Fibroblast of lung (primary cell): ENCODE measurements at regions not wholly inside any gene's neighbourhood (a gene's known extent, or its start where the extent isn't known, plus 50 kb on each side); places are given as distances from the start of the nearest gene placed in this dataset.
"Not testable (repeated sequence)": the region's sequence is repeated elsewhere in the genome, so short reads cannot be mapped to it uniquely, and the experiment has no call there.

Experiments
- DNase-seq, 2 donors: peaks; one replicate each; pipeline versions ENCODE4 v3.0.0 to v3.0.0-alpha.2; 2010; ENCODE audit warnings: low read depth in 2 of 2
- H2AFZ ChIP-seq: 2 replicates; pipeline ENCODE4 v1.5.1; 2012; ENCODE audit warnings: low read length, control low read depth, inconsistent platforms
- H3K27ac ChIP-seq: 2 replicates; pipeline ENCODE4 v1.5.1; 2011; ENCODE audit warnings: low read length, control low read depth; ENCODE audit not compliant: insufficient read depth
- H3K27me3 ChIP-seq: 2 replicates; pipeline ENCODE4 v1.5.1; 2011; ENCODE audit warnings: mild to moderate bottlenecking, low read length; ENCODE audit not compliant: control insufficient read depth, insufficient read depth
- H3K36me3 ChIP-seq: 2 replicates; pipeline ENCODE4 v1.5.1; 2011; ENCODE audit warnings: low read length; ENCODE audit not compliant: control insufficient read depth, insufficient read depth
- H3K4me1 ChIP-seq: 2 replicates; pipeline ENCODE4 v1.5.1; 2011; ENCODE audit warnings: low read length; ENCODE audit not compliant: control insufficient read depth, insufficient read depth; ENCODE audit errors: extremely low read depth
- H3K4me2 ChIP-seq: 2 replicates; pipeline ENCODE4 v1.5.1; 2011; ENCODE audit warnings: low read length, control low read depth; ENCODE audit not compliant: insufficient read depth; ENCODE audit errors: extremely low read depth
- H3K4me3 ChIP-seq, 4 experiments: fragments of 200-600 bp in 1 of 4; sonication (generic) in 1 of 4; replicated peaks in 1 of 4; 2 replicates each; pipeline ENCODE4 v1.5.1; 2011 to 2016; ENCODE audit warnings: low read length in 4 of 4, low read depth in 3 of 4, mild to moderate bottlenecking in 3 of 4, control low read depth in 2 of 4, inconsistent platforms in 1 of 4, mixed read lengths in 1 of 4; ENCODE audit not compliant: insufficient read depth in 1 of 4; ENCODE audit errors: control extremely low read depth in 1 of 4
- H3K79me2 ChIP-seq: 2 replicates; pipeline ENCODE4 v1.5.1; 2012; ENCODE audit warnings: mild to moderate bottlenecking, low read length, inconsistent platforms; ENCODE audit not compliant: control insufficient read depth, insufficient read depth
- H3K9ac ChIP-seq: 2 replicates; pipeline ENCODE4 v1.5.1; 2011; ENCODE audit warnings: mild to moderate bottlenecking, low read length, control low read depth; ENCODE audit not compliant: insufficient read depth
- H3K9me3 ChIP-seq: 2 replicates; pipeline ENCODE4 v1.5.1; 2012; ENCODE audit warnings: low read depth, low read length; ENCODE audit not compliant: control insufficient read depth, insufficient read depth
- H4K20me1 ChIP-seq: 2 replicates; pipeline ENCODE4 v1.5.1; 2011; ENCODE audit warnings: low read length; ENCODE audit not compliant: control insufficient read depth, insufficient read depth; ENCODE audit errors: extremely low read depth
- EZH2 ChIP-seq: IDR thresholded peaks from 2 replicates; pipeline ENCODE4 v1.5.1; 2012; ENCODE audit warnings: low read length, control low read depth, mild to moderate bottlenecking; ENCODE audit errors: missing control alignments
- TF ChIP-seq, protein P1 (sequence below), 2 donors: IDR thresholded peaks in 1 of 2; conservative IDR thresholded peaks in 1 of 2; 1 replicate in 1 of 2; 2 replicates in 1 of 2; pipeline ENCODE4 v1.5.1; 2011 to 2012; ENCODE audit warnings: low read length in 2 of 2, control low read depth in 1 of 2, inconsistent platforms in 1 of 2, low read depth in 1 of 2, mild to moderate bottlenecking in 1 of 2

DNA sequence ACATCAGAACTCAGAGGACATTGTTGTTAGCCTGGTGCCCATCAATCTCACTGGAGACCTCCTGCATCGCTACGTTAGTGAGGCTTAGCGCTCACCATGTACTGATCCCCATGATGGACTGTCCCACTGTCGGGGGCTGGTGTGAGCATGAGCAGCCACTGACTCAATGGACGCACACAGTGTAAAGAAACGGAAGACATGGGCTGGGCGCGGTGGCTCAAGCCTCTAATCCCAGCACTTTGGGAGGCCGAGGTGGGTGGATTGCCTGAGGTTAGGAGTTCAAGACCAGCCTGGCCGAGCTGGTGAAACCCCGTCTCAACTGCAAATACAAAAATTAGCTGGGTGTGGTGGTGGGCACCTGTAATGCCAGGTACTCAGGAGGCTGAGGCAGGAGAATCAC, 112.9 kb downstream of the CRYBB2 start:
- TF ChIP-seq, protein P1, sequence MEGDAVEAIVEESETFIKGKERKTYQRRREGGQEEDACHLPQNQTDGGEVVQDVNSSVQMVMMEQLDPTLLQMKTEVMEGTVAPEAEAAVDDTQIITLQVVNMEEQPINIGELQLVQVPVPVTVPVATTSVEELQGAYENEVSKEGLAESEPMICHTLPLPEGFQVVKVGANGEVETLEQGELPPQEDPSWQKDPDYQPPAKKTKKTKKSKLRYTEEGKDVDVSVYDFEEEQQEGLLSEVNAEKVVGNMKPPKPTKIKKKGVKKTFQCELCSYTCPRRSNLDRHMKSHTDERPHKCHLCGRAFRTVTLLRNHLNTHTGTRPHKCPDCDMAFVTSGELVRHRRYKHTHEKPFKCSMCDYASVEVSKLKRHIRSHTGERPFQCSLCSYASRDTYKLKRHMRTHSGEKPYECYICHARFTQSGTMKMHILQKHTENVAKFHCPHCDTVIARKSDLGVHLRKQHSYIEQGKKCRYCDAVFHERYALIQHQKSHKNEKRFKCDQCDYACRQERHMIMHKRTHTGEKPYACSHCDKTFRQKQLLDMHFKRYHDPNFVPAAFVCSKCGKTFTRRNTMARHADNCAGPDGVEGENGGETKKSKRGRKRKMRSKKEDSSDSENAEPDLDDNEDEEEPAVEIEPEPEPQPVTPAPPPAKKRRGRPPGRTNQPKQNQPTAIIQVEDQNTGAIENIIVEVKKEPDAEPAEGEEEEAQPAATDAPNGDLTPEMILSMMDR (conservative IDR thresholded peaks at IDR 0.05 in 1 of 2, IDR thresholded peaks at IDR 0.05 in 1 of 2; ENCODE audit: low read depth in 1 of 2, low read length in 2 of 2), result no peak
- TF ChIP-seq EZH2, result no peak
- no peaks in the 10 kb centered on the region for H3K4me1 ChIP-seq
- no peak for DNase-seq
- no peak overlapping the region for H2AFZ ChIP-seq
- H3K4me3 ChIP-seq, result no peak overlapping the region
- no peaks in the 10 kb centered on the region for H3K79me2 ChIP-seq
- H3K27ac ChIP-seq, result no peak overlapping the region
- no peak overlapping the region for H3K9ac ChIP-seq
- no peaks in the 10 kb centered on the region for H3K9me3 ChIP-seq
- H3K36me3 ChIP-seq, result no peaks in the 10 kb centered on the region
- no peak overlapping the region for H3K4me2 ChIP-seq
- no peaks in the 10 kb centered on the region for H3K27me3 ChIP-seq
- H4K20me1 ChIP-seq, result no peaks in the 10 kb centered on the region

DNA sequence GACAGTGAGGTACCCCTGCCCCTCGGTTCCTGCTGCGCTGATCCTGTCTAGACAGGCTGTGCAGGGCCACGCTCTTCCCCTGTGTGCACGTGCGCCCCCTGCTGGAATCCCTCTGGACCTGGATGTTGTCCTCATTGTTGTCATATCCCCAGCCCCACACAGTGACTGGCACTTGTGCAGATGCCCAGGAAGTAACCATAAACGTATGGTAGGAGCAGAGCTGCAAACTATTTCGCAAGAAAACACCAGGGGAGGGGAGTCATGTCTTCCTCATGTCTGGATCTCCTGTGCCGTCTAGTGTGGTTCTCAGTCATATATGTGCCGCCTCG, 114.7 kb downstream of the CRYBB2 start:
- Histone ChIP-seq H3K9ac (no peak overlapping the region), H3K9me3 (no peaks in the 10 kb centered on the region), H3K4me2 (no peak overlapping the region), H2AFZ (no peak overlapping the region), H3K79me2 (no peaks in the 10 kb centered on the region), H3K4me3 (no peak overlapping the region), H3K36me3 (no peaks in the 10 kb centered on the region), H3K27ac (no peak overlapping the region), H3K4me1 (no peaks in the 10 kb centered on the region), H4K20me1 (no peaks in the 10 kb centered on the region), H3K27me3 (no peaks in the 10 kb centered on the region)
- peak in 1 of 2 donors; percentile 4 for DNase-seq
- TF ChIP-seq, protein P1 (conservative IDR thresholded peaks at IDR 0.05 in 1 of 2, IDR thresholded peaks at IDR 0.05 in 1 of 2; ENCODE audit: low read depth in 1 of 2, low read length in 2 of 2), result peak; percentile 16 to 23
- no peak for TF ChIP-seq EZH2

DNA sequence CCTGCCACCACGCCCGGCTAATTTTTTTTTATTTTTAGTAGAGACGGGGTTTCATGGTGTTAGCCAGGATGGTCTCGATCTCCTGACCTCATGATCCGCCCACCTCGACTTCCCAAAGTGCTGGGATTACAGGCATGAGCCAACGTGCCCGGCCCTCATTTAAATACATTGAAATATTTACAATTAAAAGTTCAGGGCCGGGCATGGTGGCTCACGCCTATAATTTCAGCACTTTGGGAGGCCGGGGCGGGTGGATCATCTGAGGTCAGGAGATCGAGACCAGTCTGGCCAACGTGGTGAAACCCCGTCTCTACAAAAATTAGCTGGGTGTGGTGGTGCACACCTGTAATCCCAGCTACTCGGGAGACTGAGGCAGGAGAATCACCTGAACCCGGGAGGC, 115.2 kb downstream of the CRYBB2 start:
- H3K36me3 ChIP-seq, result not testable (repeated sequence)

DNA sequence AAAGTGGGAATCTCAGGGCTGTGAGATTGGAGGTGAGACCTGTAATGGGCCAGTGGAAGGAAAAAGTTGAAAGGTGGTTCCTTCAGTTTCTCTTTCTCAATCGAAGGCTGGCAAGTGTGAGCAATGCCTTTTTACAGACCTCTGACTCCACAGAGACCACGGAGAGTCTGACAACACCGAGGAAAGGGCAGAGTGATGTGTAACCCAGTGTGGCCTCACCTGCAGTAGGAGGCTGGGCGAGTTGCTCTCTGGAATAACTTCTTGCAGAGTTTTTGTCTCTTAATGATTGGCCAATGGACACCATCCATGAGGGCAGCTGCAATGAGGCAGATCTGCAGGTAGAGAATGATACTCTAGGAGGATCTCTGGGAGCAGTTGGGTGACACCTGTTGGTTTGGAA, 115.8 kb downstream of the CRYBB2 start:
- not testable (repeated sequence) for H3K27ac ChIP-seq, H3K27me3 ChIP-seq, H2AFZ ChIP-seq, H4K20me1 ChIP-seq, H3K9me3 ChIP-seq, H3K36me3 ChIP-seq, H3K4me3 ChIP-seq, H3K79me2 ChIP-seq, H3K4me2 ChIP-seq, DNase-seq, H3K9ac ChIP-seq, H3K4me1 ChIP-seq

More for the DNA sequence above, 115.2 kb downstream of the CRYBB2 start:
- H3K9ac ChIP-seq, H2AFZ ChIP-seq, H3K4me3 ChIP-seq, H3K9me3 ChIP-seq, H3K4me1 ChIP-seq, H4K20me1 ChIP-seq, H3K4me2 ChIP-seq, DNase-seq, H3K79me2 ChIP-seq, H3K27ac ChIP-seq, H3K27me3 ChIP-seq: not testable (repeated sequence)

DNA sequence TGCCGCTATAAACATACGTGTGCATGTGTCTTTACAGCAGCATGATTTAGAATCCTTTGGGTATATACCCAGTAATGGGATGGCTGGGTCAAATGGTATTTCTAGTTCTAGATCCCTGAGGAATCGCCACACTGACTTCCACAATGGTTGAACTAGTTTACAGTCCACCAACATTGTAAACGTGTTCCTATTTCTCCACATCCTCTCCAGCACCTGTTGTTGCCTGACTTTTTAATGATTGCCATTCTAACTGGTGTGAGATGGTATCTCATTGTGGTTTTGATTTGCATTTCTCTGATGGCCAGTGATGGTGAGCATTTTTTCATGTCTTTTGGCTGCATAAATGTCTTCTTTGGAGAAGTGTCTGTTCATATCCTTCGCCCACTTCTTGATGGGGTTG, 121.1 kb downstream of the CRYBB2 start:
- not testable (repeated sequence) for H3K4me1 ChIP-seq, H4K20me1 ChIP-seq, H3K9me3 ChIP-seq, DNase-seq, H3K4me2 ChIP-seq, H3K36me3 ChIP-seq, H3K4me3 ChIP-seq, H2AFZ ChIP-seq, H3K27ac ChIP-seq, H3K27me3 ChIP-seq, H3K79me2 ChIP-seq, H3K9ac ChIP-seq

DNA sequence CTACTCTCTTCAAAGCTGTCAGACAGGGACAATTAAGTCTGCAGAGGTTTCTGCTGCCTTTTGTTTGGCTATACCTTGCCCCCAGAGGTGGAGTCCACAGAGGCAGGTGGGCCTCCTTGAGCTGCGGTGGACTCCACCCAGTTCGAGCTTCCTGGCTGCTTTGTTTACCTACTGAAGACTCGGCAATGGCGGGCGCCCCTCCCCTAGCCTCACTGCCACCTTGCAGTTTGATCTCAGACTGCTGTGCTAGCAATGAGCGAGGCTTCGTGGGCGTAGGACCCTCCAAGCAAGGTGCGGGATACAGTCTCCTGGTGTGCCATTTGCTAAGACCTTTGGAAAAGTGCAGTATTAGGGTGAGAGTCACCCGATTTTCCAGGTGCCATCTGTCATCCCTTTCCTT, 124.9 kb downstream of the CRYBB2 start:
- H3K4me2 ChIP-seq, H3K36me3 ChIP-seq, H4K20me1 ChIP-seq, H2AFZ ChIP-seq, H3K4me3 ChIP-seq, H3K27me3 ChIP-seq, DNase-seq, H3K9me3 ChIP-seq, H3K9ac ChIP-seq, H3K27ac ChIP-seq, H3K4me1 ChIP-seq, H3K79me2 ChIP-seq: not testable (repeated sequence)
